ENCODE measurements at regions not wholly inside any gene's neighbourhood (a gene's known extent, or its start where the extent isn't known, plus 50 kb on each side); places are given as distances from the start of the nearest gene placed in this dataset.

DNA sequence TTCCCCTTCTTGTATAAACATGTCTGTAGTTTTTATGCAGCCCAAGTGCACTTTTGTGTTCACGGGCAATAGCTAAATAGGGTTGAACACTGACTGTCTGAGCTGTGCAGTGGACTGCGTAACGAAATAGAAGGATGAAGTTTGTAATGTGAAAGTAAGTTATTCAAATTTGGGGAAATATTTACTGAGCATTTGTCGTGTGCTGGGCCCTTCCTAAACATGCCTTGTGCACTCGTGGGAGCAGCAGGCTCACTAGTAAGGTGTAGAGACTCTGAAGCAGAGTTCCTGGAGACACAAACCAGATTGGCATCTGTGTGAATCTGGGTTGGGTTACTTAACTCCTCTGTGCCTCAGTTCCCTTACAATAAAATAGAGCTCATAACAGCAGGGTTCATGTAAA, 51.7 kb upstream of the C1QTNF7 start:
- no peak for DNase-seq (ENCODE audit: low read depth)

DNA sequence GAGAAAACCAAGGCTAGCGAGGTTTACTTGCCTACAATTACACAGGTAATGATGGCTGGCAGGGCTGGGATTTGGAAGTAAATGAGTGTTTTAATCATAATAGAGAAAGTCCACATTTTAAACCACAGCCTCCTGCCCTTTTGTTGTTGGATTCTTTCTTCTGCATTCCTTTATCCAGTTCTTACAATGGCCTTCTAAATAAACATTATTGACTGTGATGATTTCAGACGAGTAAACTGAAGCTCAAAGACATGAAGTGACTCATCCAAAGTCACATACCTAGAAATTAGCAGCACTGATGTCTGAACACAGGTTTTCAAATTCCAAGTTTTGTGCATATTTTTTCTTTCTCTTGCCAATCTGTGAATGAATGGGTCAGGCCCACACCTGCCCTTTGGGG, 51.2 kb upstream of the C1QTNF7 start:
- DNase-seq (ENCODE audit: low read depth), result no peak

Data from fibroblast of the conjunctiva (primary cell).